ENCODE measurements at regions not wholly inside any gene's neighbourhood (a gene's known extent, or its start where the extent isn't known, plus 50 kb on each side); places are given as distances from the start of the nearest gene placed in this dataset.

DNA sequence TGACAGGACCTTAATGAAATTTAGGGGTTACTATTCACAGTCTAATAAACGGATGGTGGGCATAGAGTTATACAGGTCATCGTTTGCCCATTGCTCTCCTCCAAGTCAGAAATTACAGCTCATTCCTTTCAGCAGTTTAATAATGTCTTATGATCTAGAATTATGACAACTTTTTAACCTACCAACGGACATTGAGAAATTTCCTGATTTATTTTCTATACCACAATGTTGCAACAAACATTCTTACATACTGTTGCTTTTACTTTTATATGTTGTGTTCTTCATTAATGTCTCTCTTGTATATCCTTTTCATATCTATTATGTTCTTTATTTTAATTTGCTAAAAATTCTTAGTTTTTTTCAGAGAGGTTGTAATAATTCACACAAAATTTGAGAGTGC lies 152.8 kb upstream of the PRLR start:
- Histone ChIP-seq H3K4me3 (replicated peaks in 1 of 4; ENCODE audit: control extremely low read depth in 1 of 4, insufficient read depth in 1 of 4, low read depth in 3 of 4, low read length in 4 of 4) (no peak overlapping the region), H2AFZ (ENCODE audit: low read length) (no peak overlapping the region), H3K79me2 (ENCODE audit: control insufficient read depth, insufficient read depth, low read length) (no peaks in the 10 kb centered on the region), H3K4me2 (ENCODE audit: extremely low read depth, insufficient read depth, low read length) (no peak overlapping the region), H3K27me3 (ENCODE audit: control insufficient read depth, insufficient read depth, low read length) (no peaks in the 10 kb centered on the region), H3K9ac (ENCODE audit: insufficient read depth, low read length) (no peak overlapping the region), H3K27ac (ENCODE audit: insufficient read depth, low read length) (no peak overlapping the region), H4K20me1 (ENCODE audit: control insufficient read depth, extremely low read depth, insufficient read depth, low read length) (no peaks in the 10 kb centered on the region), H3K9me3 (ENCODE audit: control insufficient read depth, insufficient read depth, low read depth, low read length) (no peaks in the 10 kb centered on the region), H3K4me1 (ENCODE audit: control insufficient read depth, extremely low read depth, insufficient read depth, low read length) (no peaks in the 10 kb centered on the region), H3K36me3 (ENCODE audit: control insufficient read depth, insufficient read depth, low read length) (no peaks in the 10 kb centered on the region)
- TF ChIP-seq EZH2 (IDR thresholded peaks at IDR 0.05; ENCODE audit: low read length, missing control alignments) = no peak
- TF ChIP-seq, protein P1, sequence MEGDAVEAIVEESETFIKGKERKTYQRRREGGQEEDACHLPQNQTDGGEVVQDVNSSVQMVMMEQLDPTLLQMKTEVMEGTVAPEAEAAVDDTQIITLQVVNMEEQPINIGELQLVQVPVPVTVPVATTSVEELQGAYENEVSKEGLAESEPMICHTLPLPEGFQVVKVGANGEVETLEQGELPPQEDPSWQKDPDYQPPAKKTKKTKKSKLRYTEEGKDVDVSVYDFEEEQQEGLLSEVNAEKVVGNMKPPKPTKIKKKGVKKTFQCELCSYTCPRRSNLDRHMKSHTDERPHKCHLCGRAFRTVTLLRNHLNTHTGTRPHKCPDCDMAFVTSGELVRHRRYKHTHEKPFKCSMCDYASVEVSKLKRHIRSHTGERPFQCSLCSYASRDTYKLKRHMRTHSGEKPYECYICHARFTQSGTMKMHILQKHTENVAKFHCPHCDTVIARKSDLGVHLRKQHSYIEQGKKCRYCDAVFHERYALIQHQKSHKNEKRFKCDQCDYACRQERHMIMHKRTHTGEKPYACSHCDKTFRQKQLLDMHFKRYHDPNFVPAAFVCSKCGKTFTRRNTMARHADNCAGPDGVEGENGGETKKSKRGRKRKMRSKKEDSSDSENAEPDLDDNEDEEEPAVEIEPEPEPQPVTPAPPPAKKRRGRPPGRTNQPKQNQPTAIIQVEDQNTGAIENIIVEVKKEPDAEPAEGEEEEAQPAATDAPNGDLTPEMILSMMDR (conservative IDR thresholded peaks at IDR 0.05 in 1 of 2, IDR thresholded peaks at IDR 0.05 in 1 of 2; ENCODE audit: low read depth in 1 of 2, low read length in 2 of 2) = no peak
- no peak for DNase-seq (ENCODE audit: low read depth in 2 of 2)

DNA sequence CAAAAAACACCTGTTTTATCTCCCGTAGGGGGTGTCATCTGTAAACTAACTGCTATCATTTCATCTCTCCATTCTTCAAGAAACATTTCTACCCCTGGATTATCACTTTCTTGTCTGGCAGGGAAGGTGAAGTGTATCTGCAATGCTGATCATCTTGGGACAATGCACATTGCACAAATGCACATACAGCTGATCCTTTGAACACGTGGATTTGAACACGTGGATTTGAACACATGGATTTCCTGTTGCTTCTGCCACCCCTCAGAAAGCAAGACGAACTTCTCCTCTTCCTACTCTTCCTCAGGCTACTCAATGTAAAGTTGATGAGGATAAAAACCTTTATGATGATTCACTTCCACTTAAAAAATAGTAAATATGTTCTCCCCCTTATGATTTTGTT lies 147.4 kb upstream of the PRLR start:
- Histone ChIP-seq H3K27me3 (ENCODE audit: control insufficient read depth, insufficient read depth, low read length) (no peaks in the 10 kb centered on the region), H3K9ac (ENCODE audit: insufficient read depth, low read length) (no peak overlapping the region), H3K4me1 (ENCODE audit: control insufficient read depth, extremely low read depth, insufficient read depth, low read length) (no peaks in the 10 kb centered on the region), H2AFZ (ENCODE audit: low read length) (no peak overlapping the region), H3K4me3 (replicated peaks in 1 of 4; ENCODE audit: control extremely low read depth in 1 of 4, insufficient read depth in 1 of 4, low read depth in 3 of 4, low read length in 4 of 4) (no peak overlapping the region), H3K36me3 (ENCODE audit: control insufficient read depth, insufficient read depth, low read length) (no peaks in the 10 kb centered on the region), H3K27ac (ENCODE audit: insufficient read depth, low read length) (no peak overlapping the region), H3K79me2 (ENCODE audit: control insufficient read depth, insufficient read depth, low read length) (no peaks in the 10 kb centered on the region), H3K9me3 (ENCODE audit: control insufficient read depth, insufficient read depth, low read depth, low read length) (no peaks in the 10 kb centered on the region), H3K4me2 (ENCODE audit: extremely low read depth, insufficient read depth, low read length) (no peak overlapping the region), H4K20me1 (ENCODE audit: control insufficient read depth, extremely low read depth, insufficient read depth, low read length) (no peaks in the 10 kb centered on the region)
- no peak for DNase-seq (ENCODE audit: low read depth in 2 of 2)
- no peak for TF ChIP-seq EZH2 (IDR thresholded peaks at IDR 0.05; ENCODE audit: low read length, missing control alignments)
- TF ChIP-seq, protein P1 (conservative IDR thresholded peaks at IDR 0.05 in 1 of 2, IDR thresholded peaks at IDR 0.05 in 1 of 2; ENCODE audit: low read depth in 1 of 2, low read length in 2 of 2) = no peak

DNA sequence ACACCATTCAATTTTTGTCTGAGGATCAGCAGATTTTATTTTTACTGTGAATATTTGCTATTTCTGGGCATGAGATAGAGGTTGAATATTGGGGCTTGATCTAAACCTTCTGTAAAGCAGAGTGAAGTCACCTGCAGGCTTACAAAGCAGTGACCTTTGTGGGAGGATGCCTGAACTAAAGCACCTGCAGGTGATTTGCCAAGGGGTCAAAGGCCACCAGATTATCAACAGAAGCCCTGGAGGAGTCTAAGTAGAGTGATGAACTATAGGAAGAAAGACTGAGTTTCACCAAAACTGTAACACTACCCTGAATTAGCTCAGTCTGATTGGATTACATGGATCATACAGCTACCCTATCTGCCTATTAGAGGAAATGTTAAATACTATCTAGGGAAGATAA lies 144.3 kb upstream of the PRLR start:
- Histone ChIP-seq H3K27ac (ENCODE audit: insufficient read depth, low read length) (no peak overlapping the region), H3K9me3 (ENCODE audit: control insufficient read depth, insufficient read depth, low read depth, low read length) (no peaks in the 10 kb centered on the region), H3K4me1 (ENCODE audit: control insufficient read depth, extremely low read depth, insufficient read depth, low read length) (no peaks in the 10 kb centered on the region), H2AFZ (ENCODE audit: low read length) (no peak overlapping the region), H4K20me1 (ENCODE audit: control insufficient read depth, extremely low read depth, insufficient read depth, low read length) (no peaks in the 10 kb centered on the region), H3K79me2 (ENCODE audit: control insufficient read depth, insufficient read depth, low read length) (no peaks in the 10 kb centered on the region), H3K4me3 (replicated peaks in 1 of 4; ENCODE audit: control extremely low read depth in 1 of 4, insufficient read depth in 1 of 4, low read depth in 3 of 4, low read length in 4 of 4) (no peak overlapping the region), H3K4me2 (ENCODE audit: extremely low read depth, insufficient read depth, low read length) (no peak overlapping the region), H3K27me3 (ENCODE audit: control insufficient read depth, insufficient read depth, low read length) (no peaks in the 10 kb centered on the region), H3K36me3 (ENCODE audit: control insufficient read depth, insufficient read depth, low read length) (no peaks in the 10 kb centered on the region), H3K9ac (ENCODE audit: insufficient read depth, low read length) (no peak overlapping the region)
- no peak for TF ChIP-seq EZH2 (IDR thresholded peaks at IDR 0.05; ENCODE audit: low read length, missing control alignments)
- TF ChIP-seq, protein P1 (conservative IDR thresholded peaks at IDR 0.05 in 1 of 2, IDR thresholded peaks at IDR 0.05 in 1 of 2; ENCODE audit: low read depth in 1 of 2, low read length in 2 of 2) = no peak
- no peak for DNase-seq (ENCODE audit: low read depth in 2 of 2)

Data from fibroblast of lung (primary cell).